ENCODE measurements at regions not wholly inside any gene's neighbourhood (a gene's known extent, or its start where the extent isn't known, plus 50 kb on each side); places are given as distances from the start of the nearest gene placed in this dataset.

DNA sequence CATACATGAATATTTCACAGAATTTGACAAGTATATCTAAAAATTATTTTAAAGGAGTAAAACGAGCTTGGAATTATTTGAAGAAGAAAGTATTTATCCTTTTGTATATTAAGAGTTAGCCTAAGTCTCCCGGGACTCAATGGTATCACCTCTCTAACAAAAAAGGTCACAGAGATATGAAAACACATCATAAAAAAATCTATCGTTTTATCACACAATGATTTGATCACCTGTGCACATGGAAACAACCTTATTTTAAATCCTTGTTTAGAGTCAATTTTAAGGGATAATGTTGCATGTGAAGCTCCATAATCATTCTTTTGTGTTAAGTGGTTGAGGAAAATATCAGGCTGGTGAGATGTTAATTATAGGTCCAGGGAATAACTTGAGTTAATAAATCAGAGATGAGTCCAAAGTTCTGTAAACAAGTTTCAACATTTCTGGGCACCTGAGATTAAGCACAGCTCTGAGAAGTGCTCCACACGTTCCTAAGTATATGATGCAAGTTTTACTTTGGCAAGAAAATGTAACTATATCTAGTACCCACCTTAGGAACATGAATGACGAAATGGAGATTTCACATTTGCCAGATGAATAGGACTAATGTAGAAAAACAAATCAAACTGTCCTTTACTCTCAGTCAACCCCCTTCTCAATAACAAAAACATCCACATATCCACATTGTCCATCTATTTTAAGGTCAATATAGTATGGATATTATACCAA is 148.5 kb upstream of the AKR1E2 start:
- no peaks in the 10 kb centered on the region for H3K79me2 ChIP-seq (ENCODE audit: control insufficient read depth, low read length)
- TF ChIP-seq EZH2phosphoT487 (IDR thresholded peaks at IDR 0.05; ENCODE audit: borderline replicate concordance, low read length) = no peak
- H3K9me3 ChIP-seq (ENCODE audit: control insufficient read depth, insufficient read depth, low read length) = no peaks in the 10 kb centered on the region
- H3K27ac ChIP-seq (ENCODE audit: low read depth, low read length) = no peak overlapping the region
- H4K20me1 ChIP-seq (ENCODE audit: control insufficient read depth, insufficient read depth, low read depth, low read length) = no peaks in the 10 kb centered on the region
- no peaks in the 10 kb centered on the region for H3K27me3 ChIP-seq (ENCODE audit: control insufficient read depth, low read length)
- H3K36me3 ChIP-seq (ENCODE audit: control insufficient read depth, low read length) = no peaks in the 10 kb centered on the region
- no peak overlapping the region for H3K4me2 ChIP-seq (ENCODE audit: low read length)
- H3F3A ChIP-seq (ENCODE audit: control insufficient read depth, insufficient read depth) = no peaks in the 10 kb centered on the region
- H3K4me1 ChIP-seq (ENCODE audit: control insufficient read depth, low read length) = no peaks in the 10 kb centered on the region
- H3K9me2 ChIP-seq (replicated peaks; ENCODE audit: control insufficient read depth, low read length) = no peaks in the 10 kb centered on the region
- no peak overlapping the region for H3K4me3 ChIP-seq (ENCODE audit: low read length)

- Histone ChIP-seq H3K27me3 (ENCODE audit: control insufficient read depth, low read length) (no peaks in the 10 kb centered on the region), H3K79me2 (ENCODE audit: control insufficient read depth, low read length) (no peaks in the 10 kb centered on the region), H3K27ac (ENCODE audit: low read depth, low read length) (no peak overlapping the region), H3F3A (ENCODE audit: control insufficient read depth, insufficient read depth) (no peaks in the 10 kb centered on the region), H3K36me3 (ENCODE audit: control insufficient read depth, low read length) (no peaks in the 10 kb centered on the region), H3K4me2 (ENCODE audit: low read length) (no peak overlapping the region), H3K4me1 (ENCODE audit: control insufficient read depth, low read length) (no peaks in the 10 kb centered on the region), H3K4me3 (ENCODE audit: low read length) (no peak overlapping the region), H4K20me1 (ENCODE audit: control insufficient read depth, insufficient read depth, low read depth, low read length) (no peaks in the 10 kb centered on the region), H3K9me2 (replicated peaks; ENCODE audit: control insufficient read depth, low read length) (no peaks in the 10 kb centered on the region), H3K9me3 (ENCODE audit: control insufficient read depth, insufficient read depth, low read length) (no peaks in the 10 kb centered on the region)
- TF ChIP-seq EZH2phosphoT487 (IDR thresholded peaks at IDR 0.05; ENCODE audit: borderline replicate concordance, low read length) = no peak
- TF ChIP-seq, protein P1, sequence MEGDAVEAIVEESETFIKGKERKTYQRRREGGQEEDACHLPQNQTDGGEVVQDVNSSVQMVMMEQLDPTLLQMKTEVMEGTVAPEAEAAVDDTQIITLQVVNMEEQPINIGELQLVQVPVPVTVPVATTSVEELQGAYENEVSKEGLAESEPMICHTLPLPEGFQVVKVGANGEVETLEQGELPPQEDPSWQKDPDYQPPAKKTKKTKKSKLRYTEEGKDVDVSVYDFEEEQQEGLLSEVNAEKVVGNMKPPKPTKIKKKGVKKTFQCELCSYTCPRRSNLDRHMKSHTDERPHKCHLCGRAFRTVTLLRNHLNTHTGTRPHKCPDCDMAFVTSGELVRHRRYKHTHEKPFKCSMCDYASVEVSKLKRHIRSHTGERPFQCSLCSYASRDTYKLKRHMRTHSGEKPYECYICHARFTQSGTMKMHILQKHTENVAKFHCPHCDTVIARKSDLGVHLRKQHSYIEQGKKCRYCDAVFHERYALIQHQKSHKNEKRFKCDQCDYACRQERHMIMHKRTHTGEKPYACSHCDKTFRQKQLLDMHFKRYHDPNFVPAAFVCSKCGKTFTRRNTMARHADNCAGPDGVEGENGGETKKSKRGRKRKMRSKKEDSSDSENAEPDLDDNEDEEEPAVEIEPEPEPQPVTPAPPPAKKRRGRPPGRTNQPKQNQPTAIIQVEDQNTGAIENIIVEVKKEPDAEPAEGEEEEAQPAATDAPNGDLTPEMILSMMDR (IDR thresholded peaks at IDR 0.05; ENCODE audit: low read depth, low read length, poor library complexity, severe bottlenecking) = no peak
These were observed 149.4 kb upstream of the AKR1E2 start for GRCh38 chr10:4676566-4676965.

DNA sequence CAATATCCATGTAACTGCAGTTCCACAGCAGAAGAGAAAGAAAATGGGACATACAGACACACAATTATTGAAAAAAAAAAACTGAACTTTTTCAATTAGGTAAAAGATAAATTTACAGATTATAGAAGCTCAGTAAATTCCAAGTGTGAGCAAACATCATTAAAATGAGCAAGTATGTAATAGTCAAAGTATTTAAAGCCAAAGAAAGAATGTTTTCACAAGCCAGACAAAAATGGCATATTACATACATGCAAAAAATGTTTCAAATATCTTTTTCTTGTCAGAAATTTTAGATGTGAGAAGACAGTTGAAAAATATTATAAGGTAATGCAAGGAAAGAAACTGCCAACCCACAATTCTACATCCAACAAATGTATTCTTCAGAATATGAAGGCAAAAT is 150.2 kb upstream of the AKR1E2 start:
- Histone ChIP-seq H3K27ac (ENCODE audit: low read depth, low read length) (no peak overlapping the region), H3K4me2 (ENCODE audit: low read length) (no peak overlapping the region), H3K4me3 (ENCODE audit: low read length) (no peak overlapping the region), H4K20me1 (ENCODE audit: control insufficient read depth, insufficient read depth, low read depth, low read length) (no peaks in the 10 kb centered on the region), H3K4me1 (ENCODE audit: control insufficient read depth, low read length) (no peaks in the 10 kb centered on the region), H3F3A (ENCODE audit: control insufficient read depth, insufficient read depth) (no peaks in the 10 kb centered on the region), H3K36me3 (ENCODE audit: control insufficient read depth, low read length) (no peaks in the 10 kb centered on the region), H3K9me2 (replicated peaks; ENCODE audit: control insufficient read depth, low read length) (no peaks in the 10 kb centered on the region; the same call in 1 of the 2 replicates), H3K79me2 (ENCODE audit: control insufficient read depth, low read length) (no peaks in the 10 kb centered on the region), H3K9me3 (ENCODE audit: control insufficient read depth, insufficient read depth, low read length) (no peaks in the 10 kb centered on the region), H3K27me3 (ENCODE audit: control insufficient read depth, low read length) (no peaks in the 10 kb centered on the region)
- no peak for TF ChIP-seq EZH2phosphoT487 (IDR thresholded peaks at IDR 0.05; ENCODE audit: borderline replicate concordance, low read length)
- TF ChIP-seq, protein P1 (IDR thresholded peaks at IDR 0.05; ENCODE audit: low read depth, low read length, poor library complexity, severe bottlenecking) = no peak

GRCh38 chr10:4673279-4674040 is 152.5 kb upstream of the AKR1E2 start:
- Histone ChIP-seq H3F3A (ENCODE audit: control insufficient read depth, insufficient read depth) (no peaks in the 10 kb centered on the region), H3K9me3 (ENCODE audit: control insufficient read depth, insufficient read depth, low read length) (no peaks in the 10 kb centered on the region), H4K20me1 (ENCODE audit: control insufficient read depth, insufficient read depth, low read depth, low read length) (no peaks in the 10 kb centered on the region), H3K9me2 (replicated peaks; ENCODE audit: control insufficient read depth, low read length) (no peaks in the 10 kb centered on the region; the same call in 1 of the 2 replicates), H3K4me1 (ENCODE audit: control insufficient read depth, low read length) (no peaks in the 10 kb centered on the region), H3K79me2 (ENCODE audit: control insufficient read depth, low read length) (no peaks in the 10 kb centered on the region), H3K27ac (ENCODE audit: low read depth, low read length) (no peak overlapping the region), H3K4me2 (ENCODE audit: low read length) (no peak overlapping the region), H3K4me3 (ENCODE audit: low read length) (no peak overlapping the region), H3K27me3 (ENCODE audit: control insufficient read depth, low read length) (no peaks in the 10 kb centered on the region), H3K36me3 (ENCODE audit: control insufficient read depth, low read length) (no peaks in the 10 kb centered on the region)
- TF ChIP-seq, protein P1 (IDR thresholded peaks at IDR 0.05; ENCODE audit: low read depth, low read length, poor library complexity, severe bottlenecking) = no peak
- no peak for TF ChIP-seq EZH2phosphoT487 (IDR thresholded peaks at IDR 0.05; ENCODE audit: borderline replicate concordance, low read length)
